ENCODE measurements at regions not wholly inside any gene's neighbourhood (a gene's known extent, or its start where the extent isn't known, plus 50 kb on each side); places are given as distances from the start of the nearest gene placed in this dataset.

DNA sequence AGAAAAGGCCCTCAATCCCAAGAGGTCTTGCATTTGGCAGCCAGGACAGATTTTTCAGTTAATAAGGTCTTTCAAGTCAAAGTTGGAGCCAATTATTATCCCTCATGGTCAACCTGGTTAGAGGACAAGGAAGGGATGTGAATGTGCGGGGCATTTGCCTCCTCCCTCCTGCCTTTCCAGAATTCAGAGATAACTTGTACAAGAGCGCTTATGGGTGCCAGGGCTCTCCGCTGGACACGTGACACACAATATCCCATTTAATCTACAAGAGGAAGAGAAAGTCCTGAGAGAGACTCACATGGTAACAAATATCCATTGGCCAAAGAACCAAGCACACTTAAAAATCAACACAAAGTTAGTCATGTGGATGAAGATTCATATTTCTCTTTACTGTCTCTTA is 78.5 kb upstream of the ST8SIA2 start:
- no peak for TF ChIP-seq EZH2 (IDR thresholded peaks at IDR 0.05)
- no peak for TF ChIP-seq CTCF (IDR thresholded peaks at IDR 0.05)
- no peak for TF ChIP-seq EZH2phosphoT487 (IDR thresholded peaks at IDR 0.05)
